Muscle of leg (tissue), 3 donors: ENCODE measurements at regions not wholly inside any gene's neighbourhood (a gene's known extent, or its start where the extent isn't known, plus 50 kb on each side); places are given as distances from the start of the nearest gene placed in this dataset.

Experiments used
- DNase-seq: peaks from one replicate; pipeline ENCODE4 v3.0.0; 2013
- H3K27ac ChIP-seq: one replicate; pipeline ENCODE4 v1.5.1; 2013; ENCODE audit warnings: mild to moderate bottlenecking, low read length, control low read depth
- H3K27me3 ChIP-seq: one replicate; pipeline ENCODE4 v1.6.1; 2013; ENCODE audit warnings: low read length; ENCODE audit not compliant: control insufficient read depth, insufficient read depth
- H3K36me3 ChIP-seq: one replicate; pipeline ENCODE4 v1.6.1; 2013; ENCODE audit warnings: low read length; ENCODE audit not compliant: control insufficient read depth, insufficient read depth
- H3K4me1 ChIP-seq: one replicate; pipeline ENCODE4 v1.6.1; 2013; ENCODE audit warnings: low read length; ENCODE audit not compliant: control insufficient read depth, insufficient read depth
- H3K4me3 ChIP-seq: one replicate; pipeline ENCODE4 v1.5.1; 2013; ENCODE audit warnings: low read length, control low read depth
- H3K9me3 ChIP-seq: replicated peaks from 2 replicates; pipeline ENCODE4 v1.6.1; 2013; ENCODE audit warnings: low read depth, low read length; ENCODE audit not compliant: control insufficient read depth
- WGBS: methylation state at CpG from one replicate; pipeline ENCODE4 v1.1.5; 2013; ENCODE audit warnings: missing lambda C conversion rate; ENCODE audit not compliant: insufficient coverage; 5-methylcytosine and 5-hydroxymethylcytosine counted together

- 33% methylated on average over 1 of the region's 1 CpG for WGBS
- Histone ChIP-seq H3K36me3 (no peaks in the 10 kb centered on the region), H3K4me1 (no peaks in the 10 kb centered on the region), H3K9me3 (no peaks in the 10 kb centered on the region), H3K4me3 (no peak overlapping the region), H3K27ac (no peak overlapping the region), H3K27me3 (no peaks in the 10 kb centered on the region)
- DNase-seq: no peak
These were observed 983.7 kb upstream of the LCORL start for GRCh38 chr4:19005211-19005610.

DNA sequence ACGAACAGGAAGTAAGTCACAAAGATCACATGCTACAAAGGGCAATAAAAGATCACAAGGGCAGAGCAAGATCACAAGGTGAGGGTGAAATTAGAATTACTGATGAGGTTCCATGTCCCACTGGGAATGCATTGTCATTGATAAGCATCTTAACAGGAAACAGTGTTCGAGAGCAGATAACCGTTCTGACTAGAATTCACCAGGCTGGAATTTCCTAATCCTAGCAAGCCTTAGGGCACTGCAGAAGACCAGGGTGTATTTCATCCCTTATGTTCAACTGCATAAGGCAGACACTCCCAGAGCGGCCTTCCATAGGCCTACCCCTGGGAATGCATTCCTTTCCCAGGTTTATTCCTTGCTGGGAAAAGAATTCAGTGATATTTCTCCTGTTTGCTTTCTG is 980.6 kb upstream of the LCORL start:
- H3K27ac ChIP-seq: no peak overlapping the region
- H3K4me3 ChIP-seq: no peak overlapping the region
- H3K9me3 ChIP-seq: no peaks in the 10 kb centered on the region
- no peaks in the 10 kb centered on the region for H3K4me1 ChIP-seq
- whole genome bisulfite sequencing: 72% methylated on average over 3 of the region's 4 CpGs
- DNase-seq: no peak
- H3K27me3 ChIP-seq: no peaks in the 10 kb centered on the region
- H3K36me3 ChIP-seq: no peaks in the 10 kb centered on the region

GRCh38 chr4:18999595-18999994 is 978.0 kb upstream of the LCORL start:
- no peak for DNase-seq
- Histone ChIP-seq H3K27ac (no peak overlapping the region), H3K9me3 (no peaks in the 10 kb centered on the region), H3K4me1 (no peaks in the 10 kb centered on the region), H3K27me3 (no peaks in the 10 kb centered on the region), H3K4me3 (no peak overlapping the region), H3K36me3 (no peaks in the 10 kb centered on the region)
- 100% methylated on average over 1 of the region's 5 CpGs for WGBS

DNA sequence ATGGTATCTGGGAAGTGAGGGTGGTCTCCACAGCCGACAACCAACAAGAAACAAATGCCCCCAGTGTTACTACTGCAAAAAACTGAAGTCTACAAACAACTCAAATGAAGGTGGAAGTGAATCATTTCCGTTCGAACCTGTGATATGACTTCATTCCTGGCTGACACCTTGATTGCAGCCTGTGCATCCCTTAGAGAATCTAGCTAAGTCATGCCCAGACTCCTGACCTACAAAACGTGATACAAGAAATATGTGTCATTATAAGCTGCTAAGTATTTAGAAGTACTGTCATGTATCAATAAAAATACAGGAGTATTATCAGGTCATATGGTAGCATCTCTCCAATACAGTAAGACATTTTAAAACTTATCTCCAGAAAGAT is 959.7 kb upstream of the LCORL start:
- no peaks in the 10 kb centered on the region for H3K36me3 ChIP-seq
- H3K9me3 ChIP-seq: no peaks in the 10 kb centered on the region

DNA sequence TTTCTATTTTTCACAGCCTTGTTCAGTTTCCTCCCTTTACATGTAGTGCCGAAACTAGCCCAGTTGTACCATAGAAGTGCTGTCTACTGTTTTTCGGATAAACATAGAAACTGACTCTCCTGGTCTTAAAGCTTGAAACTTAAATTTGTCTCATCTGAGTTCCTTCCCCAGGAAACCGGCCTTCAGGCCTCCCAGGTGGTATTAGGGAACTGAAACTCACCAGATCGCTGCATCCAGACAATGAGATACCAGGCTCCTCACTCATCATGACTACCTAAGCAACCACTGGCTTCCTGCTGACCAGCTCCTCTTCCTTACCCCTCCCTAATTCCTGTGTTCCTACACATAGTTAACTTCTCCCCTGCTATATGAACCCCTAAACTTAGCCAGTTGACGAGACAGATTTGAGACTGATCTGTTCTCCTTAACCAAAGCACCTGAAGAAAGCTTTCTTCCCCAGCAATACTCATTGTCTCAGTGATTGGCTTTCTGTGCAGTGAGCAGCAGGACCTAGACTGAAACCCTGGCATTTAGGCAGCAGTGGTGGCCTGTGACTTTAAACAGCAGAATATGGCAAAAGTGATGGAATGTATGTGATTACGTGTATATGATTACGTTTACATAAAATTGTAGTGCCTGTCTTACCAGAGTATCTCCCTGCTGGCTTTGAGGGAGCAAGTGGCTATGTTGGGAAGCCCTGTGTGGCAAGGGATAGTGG is 959.1 kb upstream of the LCORL start:
- no peak for DNase-seq
- Histone ChIP-seq H3K9me3 (no peaks in the 10 kb centered on the region), H3K4me1 (peaks cover 2% of the 10 kb centered on the region), H3K27me3 (no peaks in the 10 kb centered on the region), H3K36me3 (no peaks in the 10 kb centered on the region), H3K4me3 (no peak overlapping the region), H3K27ac (no peak overlapping the region)
- whole genome bisulfite sequencing: 78% methylated on average over 5 of the region's 7 CpGs

More for the DNA sequence above, 959.7 kb upstream of the LCORL start:
- no CpG with 5 or more reads among the region's 4 CpGs for WGBS
- Histone ChIP-seq H3K27me3 (no peaks in the 10 kb centered on the region), H3K4me1 (peaks cover under 1% of the 10 kb centered on the region), H3K27ac (no peak overlapping the region), H3K4me3 (no peak overlapping the region)
- DNase-seq: no peak

GRCh38 chr4:18976884-18977283 is 955.3 kb upstream of the LCORL start:
- Histone ChIP-seq H3K27ac (no peak overlapping the region), H3K4me1 (peaks cover 2% of the 10 kb centered on the region), H3K27me3 (no peaks in the 10 kb centered on the region), H3K36me3 (no peaks in the 10 kb centered on the region), H3K9me3 (no peaks in the 10 kb centered on the region), H3K4me3 (no peak overlapping the region)
- no peak for DNase-seq
- no CpG with 5 or more reads among the region's 3 CpGs for WGBS

GRCh38 chr4:18975916-18976808 is 954.6 kb upstream of the LCORL start:
- no peaks in the 10 kb centered on the region for H3K36me3 ChIP-seq

GRCh38 chr4:18973296-18973695 is 951.7 kb upstream of the LCORL start:
- Histone ChIP-seq H3K27ac (no peak overlapping the region), H3K27me3 (no peaks in the 10 kb centered on the region), H3K9me3 (peaks cover 2% of the 10 kb centered on the region), H3K4me3 (no peak overlapping the region), H3K36me3 (no peaks in the 10 kb centered on the region), H3K4me1 (peaks cover 2% of the 10 kb centered on the region)
- DNase-seq: peak; percentile 4
- 17% methylated on average over 1 of the region's 1 CpG for WGBS

More at GRCh38 chr4:18975916-18976808, 954.6 kb upstream of the LCORL start:
- H3K27me3 ChIP-seq: no peaks in the 10 kb centered on the region
- H3K4me3 ChIP-seq: no peak overlapping the region
- peaks cover 2% of the 10 kb centered on the region for H3K4me1 ChIP-seq
- peaks cover 2% of the 10 kb centered on the region for H3K9me3 ChIP-seq
- H3K27ac ChIP-seq: no peak overlapping the region
- DNase-seq: peak; percentile 37
- 25% methylated on average over 1 of the region's 6 CpGs for WGBS

DNA sequence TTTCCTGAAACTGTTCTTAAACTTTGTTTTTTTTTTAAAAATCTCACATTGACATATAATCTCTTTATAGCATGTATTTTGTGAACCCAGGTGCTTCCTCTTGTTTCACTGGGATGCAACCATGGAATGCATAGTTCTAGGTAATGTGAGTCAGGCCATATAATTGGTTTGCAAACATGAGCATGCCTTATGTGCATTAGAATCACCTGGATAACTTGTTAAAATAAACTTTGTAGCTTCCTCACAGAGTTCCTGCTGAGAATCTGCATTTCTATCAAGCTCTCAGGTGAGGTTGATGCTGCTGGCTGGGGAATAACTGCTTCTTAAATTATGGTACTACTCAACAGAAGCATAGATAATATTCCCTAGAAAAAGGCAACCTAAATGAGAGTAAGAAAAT is 940.3 kb upstream of the LCORL start:
- Histone ChIP-seq H3K27ac (no peak overlapping the region), H3K27me3 (no peaks in the 10 kb centered on the region), H3K4me3 (no peak overlapping the region), H3K36me3 (no peaks in the 10 kb centered on the region), H3K9me3 (peaks cover 3% of the 10 kb centered on the region), H3K4me1 (no peaks in the 10 kb centered on the region)
- DNase-seq: no peak

DNA sequence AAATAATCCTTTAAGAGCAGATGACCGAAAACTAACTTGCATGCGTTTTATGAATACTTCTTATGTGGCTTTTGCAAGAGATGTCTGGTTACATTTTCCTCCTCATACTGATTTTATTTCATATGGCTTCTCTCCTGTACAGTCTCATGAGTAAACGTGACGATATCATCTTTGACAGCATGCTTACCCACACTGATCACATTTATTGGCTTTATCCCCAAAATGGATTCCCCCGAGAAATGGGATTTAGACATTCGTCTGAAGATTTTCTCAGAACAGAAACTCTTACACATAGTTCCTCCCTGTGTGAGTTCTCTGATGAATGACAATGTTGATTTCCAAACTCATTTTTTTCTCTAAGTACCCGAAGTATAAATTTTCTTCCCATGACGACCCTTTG is 939.7 kb upstream of the LCORL start:
- Histone ChIP-seq H3K4me3 (no peak overlapping the region), H3K27ac (no peak overlapping the region), H3K36me3 (no peaks in the 10 kb centered on the region), H3K27me3 (no peaks in the 10 kb centered on the region), H3K9me3 (peaks cover 3% of the 10 kb centered on the region), H3K4me1 (no peaks in the 10 kb centered on the region)
- WGBS: 50% methylated on average over 2 of the region's 8 CpGs
- peak; percentile 20 for DNase-seq
